ENCODE measurements at regions not wholly inside any gene's neighbourhood (a gene's known extent, or its start where the extent isn't known, plus 50 kb on each side); places are given as distances from the start of the nearest gene placed in this dataset.

- no peak overlapping the region for H3K9ac ChIP-seq (ENCODE audit: extremely low read depth, low read length, poor library complexity, severe bottlenecking)
- DNase-seq, result no peak
- H3K9me3 Mint-ChIP-seq, result peaks cover 2% of the 10 kb centered on the region
- no peak for TF ChIP-seq CTCF (conservative IDR thresholded peaks at IDR 0.05)
- H3K27me3 ChIP-seq (ENCODE audit: control insufficient read depth, insufficient read depth, low read length, poor library complexity, severe bottlenecking), result no peaks in the 10 kb centered on the region
- no peak overlapping the region for H3K4me3 ChIP-seq (ENCODE audit: low read length)
- H3K4me1 Mint-ChIP-seq, result peaks cover 7% of the 10 kb centered on the region
- H3K4me1 ChIP-seq (ENCODE audit: control insufficient read depth, insufficient read depth, low read length), result peaks cover 3% of the 10 kb centered on the region
- no peaks in the 10 kb centered on the region for H3K36me3 ChIP-seq (ENCODE audit: control insufficient read depth, insufficient read depth, low read length)
- peaks cover 5% of the 10 kb centered on the region for H3K9me3 ChIP-seq (ENCODE audit: control insufficient read depth, low read length)
- no peaks in the 10 kb centered on the region for H3K36me3 Mint-ChIP-seq (ENCODE audit: low read depth)
- no peaks in the 10 kb centered on the region for H3K27me3 Mint-ChIP-seq (ENCODE audit: insufficient read depth)
- H3K27ac ChIP-seq (ENCODE audit: low read depth, low read length), result no peak overlapping the region
- no peak overlapping the region for H3K27ac Mint-ChIP-seq
- H3K4me3 Mint-ChIP-seq, result no peak overlapping the region
These were observed 289.7 kb downstream of the DKK2 start for GRCh38 chr4:106746451-106746850.

DNA sequence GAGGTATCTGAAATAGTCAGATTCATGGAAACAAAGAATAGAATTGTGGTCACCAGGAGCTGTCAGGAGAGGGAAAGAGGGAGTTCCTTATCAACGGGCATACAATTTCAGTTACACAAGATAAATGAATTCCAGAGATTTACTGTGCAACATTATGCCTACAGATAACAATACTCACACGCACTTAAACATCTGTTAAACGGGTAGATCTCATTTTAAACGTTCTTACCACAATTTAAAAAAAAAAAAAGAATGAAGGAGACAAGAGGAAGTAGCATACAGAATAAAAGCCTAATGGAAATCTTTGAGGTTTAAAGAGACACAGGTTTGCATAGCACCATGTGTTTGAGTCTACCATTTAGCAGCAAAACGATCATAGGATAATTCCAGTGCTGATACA is 298.0 kb downstream of the DKK2 start:
- Histone ChIP-seq H3K9me3 (ENCODE audit: control insufficient read depth, low read length) (no peaks in the 10 kb centered on the region), H3K4me3 (ENCODE audit: low read length) (no peak overlapping the region), H3K27me3 (ENCODE audit: control insufficient read depth, insufficient read depth, low read length, poor library complexity, severe bottlenecking) (no peaks in the 10 kb centered on the region), H3K27ac (ENCODE audit: low read depth, low read length) (no peak overlapping the region), H3K36me3 (ENCODE audit: control insufficient read depth, insufficient read depth, low read length) (no peaks in the 10 kb centered on the region), H3K9ac (ENCODE audit: extremely low read depth, low read length, poor library complexity, severe bottlenecking) (no peak overlapping the region), H3K4me1 (ENCODE audit: control insufficient read depth, insufficient read depth, low read length) (no peaks in the 10 kb centered on the region)
- 86 to 89% methylated on average over 1 to 5 of the region's 5 CpGs for WGBS, 2 experiments (ENCODE audit: insufficient coverage in 1 of 2, insufficient read length in 1 of 2)
- Mint-ChIP-seq H3K36me3 (ENCODE audit: low read depth) (no peaks in the 10 kb centered on the region), H3K27ac (no peak overlapping the region), H3K27me3 (ENCODE audit: insufficient read depth) (no peaks in the 10 kb centered on the region), H3K4me1 (peaks cover 7% of the 10 kb centered on the region), H3K4me3 (no peak overlapping the region), H3K9me3 (no peaks in the 10 kb centered on the region)
- no peak for DNase-seq
- TF ChIP-seq CTCF (conservative IDR thresholded peaks at IDR 0.05), result no peak

DNA sequence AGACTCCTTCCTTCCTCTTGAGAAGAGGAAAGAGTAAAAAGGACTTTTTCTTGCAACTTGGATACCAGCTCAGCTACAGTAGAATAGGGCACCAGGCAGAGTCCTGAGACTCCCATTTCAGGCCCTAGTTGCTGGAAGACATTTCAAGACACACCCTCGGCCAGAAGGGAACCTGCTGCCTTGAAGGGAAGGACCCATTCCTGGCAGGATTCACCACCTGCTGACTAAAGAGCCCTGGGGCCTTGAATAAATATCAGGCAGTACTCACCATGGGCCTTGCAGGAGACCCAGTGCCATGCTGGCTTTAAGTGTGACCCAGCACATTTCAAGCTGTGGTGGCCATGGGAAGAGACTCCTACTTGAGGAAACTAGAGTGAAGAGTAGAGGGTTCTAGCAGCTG is 317.6 kb downstream of the DKK2 start:
- Histone ChIP-seq H3K4me1 (ENCODE audit: control insufficient read depth, insufficient read depth, low read length) (no peaks in the 10 kb centered on the region), H3K9ac (ENCODE audit: extremely low read depth, low read length, poor library complexity, severe bottlenecking) (no peak overlapping the region), H3K9me3 (ENCODE audit: control insufficient read depth, low read length) (no peaks in the 10 kb centered on the region), H3K27ac (ENCODE audit: low read depth, low read length) (no peak overlapping the region), H3K4me3 (ENCODE audit: low read length) (no peak overlapping the region), H3K36me3 (ENCODE audit: control insufficient read depth, insufficient read depth, low read length) (no peaks in the 10 kb centered on the region), H3K27me3 (ENCODE audit: control insufficient read depth, insufficient read depth, low read length, poor library complexity, severe bottlenecking) (no peaks in the 10 kb centered on the region)
- H3K4me3 Mint-ChIP-seq, result no peak overlapping the region
- DNase-seq, result no peak
- no peaks in the 10 kb centered on the region for H3K4me1 Mint-ChIP-seq
- H3K9me3 Mint-ChIP-seq, result no peaks in the 10 kb centered on the region
- 93% methylated on average over 1 of the region's 1 CpG; no CpG with 5 or more reads in 1 of the 2 experiments for WGBS, 2 experiments (ENCODE audit: insufficient coverage in 1 of 2, insufficient read length in 1 of 2)
- TF ChIP-seq CTCF (conservative IDR thresholded peaks at IDR 0.05), result no peak
- no peaks in the 10 kb centered on the region for H3K27me3 Mint-ChIP-seq (ENCODE audit: insufficient read depth)
- no peaks in the 10 kb centered on the region for H3K36me3 Mint-ChIP-seq (ENCODE audit: low read depth)
- no peak overlapping the region for H3K27ac Mint-ChIP-seq

All from endodermal cell (in vitro differentiated cells).